Keratinocyte (primary cell): ENCODE measurements at regions not wholly inside any gene's neighbourhood (a gene's known extent, or its start where the extent isn't known, plus 50 kb on each side); places are given as distances from the start of the nearest gene placed in this dataset.
"Not testable (repeated sequence)": the region's sequence is repeated elsewhere in the genome, so short reads cannot be mapped to it uniquely, and the experiment has no call there.

Source experiments
- EZH2 ChIP-seq: IDR thresholded peaks from one replicate; pipeline ENCODE4 v1.6.1; 2012; ENCODE audit warnings: inconsistent platforms, mild to moderate bottlenecking, low read length, moderate library complexity
- TF ChIP-seq, protein P1 (sequence below), 3 experiments: IDR thresholded peaks in 1 of 3; conservative IDR thresholded peaks in 1 of 3; optimal IDR thresholded peaks in 1 of 3; 2 replicates in 2 of 3; 3 replicates in 1 of 3; pipeline versions ENCODE3 to v1.5.1; 2011; ENCODE audit warnings: low read length in 3 of 3, mild to moderate bottlenecking in 3 of 3, moderate library complexity in 2 of 3, control low read depth in 1 of 3, inconsistent platforms in 1 of 3; ENCODE audit not compliant: insufficient read depth in 2 of 3; ENCODE audit errors: extremely low read depth in 1 of 3

DNA sequence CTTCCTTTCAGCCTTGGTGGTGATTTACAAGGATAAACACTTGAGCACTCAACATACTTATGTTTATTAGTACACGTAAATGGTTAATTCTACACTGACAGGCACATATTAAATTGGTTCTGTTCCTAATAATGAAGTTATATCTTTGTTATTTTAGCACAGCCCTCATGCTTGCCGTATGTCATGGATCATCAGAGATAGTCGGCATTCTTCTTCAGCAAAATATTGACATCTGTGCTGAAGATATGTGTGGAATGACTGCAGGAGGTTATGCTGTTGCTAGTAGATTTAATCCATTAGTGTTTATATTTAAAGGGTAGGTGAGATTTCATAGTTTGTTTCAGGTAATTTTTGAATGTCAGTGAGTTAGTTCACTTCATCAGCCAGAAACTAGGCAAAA lies 73.0 kb upstream of the ACBD5 start:
- TF ChIP-seq, protein P1, sequence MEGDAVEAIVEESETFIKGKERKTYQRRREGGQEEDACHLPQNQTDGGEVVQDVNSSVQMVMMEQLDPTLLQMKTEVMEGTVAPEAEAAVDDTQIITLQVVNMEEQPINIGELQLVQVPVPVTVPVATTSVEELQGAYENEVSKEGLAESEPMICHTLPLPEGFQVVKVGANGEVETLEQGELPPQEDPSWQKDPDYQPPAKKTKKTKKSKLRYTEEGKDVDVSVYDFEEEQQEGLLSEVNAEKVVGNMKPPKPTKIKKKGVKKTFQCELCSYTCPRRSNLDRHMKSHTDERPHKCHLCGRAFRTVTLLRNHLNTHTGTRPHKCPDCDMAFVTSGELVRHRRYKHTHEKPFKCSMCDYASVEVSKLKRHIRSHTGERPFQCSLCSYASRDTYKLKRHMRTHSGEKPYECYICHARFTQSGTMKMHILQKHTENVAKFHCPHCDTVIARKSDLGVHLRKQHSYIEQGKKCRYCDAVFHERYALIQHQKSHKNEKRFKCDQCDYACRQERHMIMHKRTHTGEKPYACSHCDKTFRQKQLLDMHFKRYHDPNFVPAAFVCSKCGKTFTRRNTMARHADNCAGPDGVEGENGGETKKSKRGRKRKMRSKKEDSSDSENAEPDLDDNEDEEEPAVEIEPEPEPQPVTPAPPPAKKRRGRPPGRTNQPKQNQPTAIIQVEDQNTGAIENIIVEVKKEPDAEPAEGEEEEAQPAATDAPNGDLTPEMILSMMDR (optimal IDR thresholded peaks at IDR 0.05 in 1 of 3, IDR thresholded peaks at IDR 0.05 in 1 of 3, conservative IDR thresholded peaks at IDR 0.05 in 1 of 3; ENCODE audit: extremely low read depth in 1 of 3, insufficient read depth in 2 of 3, low read length in 3 of 3), result not testable (repeated sequence)
- TF ChIP-seq EZH2, result not testable (repeated sequence)
